HepG2 (cell line): ENCODE measurements at regions not wholly inside any gene's neighbourhood (a gene's known extent, or its start where the extent isn't known, plus 50 kb on each side); places are given as distances from the start of the nearest gene placed in this dataset.

Experiments used
- AGO1 ChIP-seq: fragments of 200-400 bp; formaldehyde crosslinking; IDR thresholded peaks from 2 replicates; pipeline ENCODE4 v1.6.1; 2017; ENCODE audit warnings: mild to moderate bottlenecking, low read depth, low read length, moderate library complexity; ENCODE audit not compliant: poor library complexity, severe bottlenecking
- CHCHD3 ChIP-seq: sonication (generic); formaldehyde crosslinking; IDR thresholded peaks from 2 replicates; pipeline ENCODE4 v1.8.0; 2022; ENCODE audit warnings: mild to moderate bottlenecking, missing genetic modification reagents, moderate library complexity
- CREBL2 ChIP-seq: sonication (generic); formaldehyde crosslinking; IDR thresholded peaks from 2 replicates; pipeline ENCODE4 v1.8.1; 2023; ENCODE audit warnings: missing genetic modification reagents, mild to moderate bottlenecking, borderline replicate concordance
- HDAC1 ChIP-seq: sonication (generic); formaldehyde crosslinking; IDR thresholded peaks from 2 replicates; pipeline ENCODE4 v1.5.1; 2020; ENCODE audit warnings: mild to moderate bottlenecking, missing genetic modification reagents
- HMG20A ChIP-seq: IDR thresholded peaks from 2 replicates; pipeline ENCODE4 v1.6.1; 2016; ENCODE audit warnings: borderline replicate concordance
- HOXA7 ChIP-seq: sonication (generic); formaldehyde crosslinking; IDR thresholded peaks from 2 replicates; pipeline ENCODE4 v1.8.1; 2022; ENCODE audit warnings: mild to moderate bottlenecking, missing genetic modification reagents, moderate library complexity
- IRF2 ChIP-seq: IDR thresholded peaks from 2 replicates; pipeline ENCODE4 v1.6.1; 2018; ENCODE audit warnings: missing genetic modification reagents, missing compliant biosample characterization
- MBNL3 ChIP-seq: fragments of 250-450 bp; sonication (Bioruptor Pico); conservative IDR thresholded peaks from 2 replicates; pipeline ENCODE4 v1.8.0; 2022; ENCODE audit warnings: mild to moderate bottlenecking, inconsistent platforms
- MIER3 ChIP-seq: IDR thresholded peaks from 2 replicates; pipeline ENCODE4 v1.6.1; 2016; ENCODE audit warnings: missing compliant biosample characterization, borderline replicate concordance
- NR1H2 ChIP-seq: sonication (generic); formaldehyde crosslinking; IDR thresholded peaks from 2 replicates; pipeline ENCODE4 v1.8.1; 2022; ENCODE audit warnings: low read depth, missing genetic modification reagents, borderline replicate concordance
- POGK ChIP-seq: sonication (generic); formaldehyde crosslinking; conservative IDR thresholded peaks from 2 replicates; pipeline ENCODE4 v1.8.0; 2022; ENCODE audit warnings: mild to moderate bottlenecking, moderate library complexity, missing genetic modification reagents
- POGZ ChIP-seq: sonication (generic); formaldehyde crosslinking; IDR thresholded peaks from 2 replicates; pipeline ENCODE4 v1.4.0; 2020; ENCODE audit warnings: mild to moderate bottlenecking, missing genetic modification reagents
- SIN3B ChIP-seq: fragments of 150-350 bp; IDR thresholded peaks from 2 replicates; pipeline ENCODE4 v1.6.1; 2014; ENCODE audit warnings: low read length
- SOX5 ChIP-seq: IDR thresholded peaks from 2 replicates; pipeline ENCODE4 v1.6.1; 2016; ENCODE audit warnings: borderline replicate concordance
- SUZ12 ChIP-seq: fragments of 150-350 bp; IDR thresholded peaks from 2 replicates; pipeline ENCODE4 v1.6.1; 2014; ENCODE audit warnings: low read depth, low read length
- TCF7L2 ChIP-seq: IDR thresholded peaks from 2 replicates; pipeline ENCODE4 v1.6.1; 2011; ENCODE audit warnings: mild to moderate bottlenecking, low read depth, low read length, moderate library complexity
- ZKSCAN5 ChIP-seq: sonication (generic); formaldehyde crosslinking; IDR thresholded peaks from 2 replicates; pipeline ENCODE4 v1.5.1; 2020; ENCODE audit warnings: mild to moderate bottlenecking, missing genetic modification reagents
- ZNF225 ChIP-seq: sonication (generic); formaldehyde crosslinking; IDR thresholded peaks from 2 replicates; pipeline ENCODE4 v1.4.0; 2020; ENCODE audit warnings: mild to moderate bottlenecking, missing genetic modification reagents
- ZNF232 ChIP-seq: sonication (generic); formaldehyde crosslinking; IDR thresholded peaks from 2 replicates; pipeline ENCODE4 v1.4.0; 2020; ENCODE audit warnings: missing genetic modification reagents, borderline replicate concordance
- ZNF263 ChIP-seq: sonication (generic); formaldehyde crosslinking; IDR thresholded peaks from 2 replicates; pipeline ENCODE4 v1.4.0; 2020; ENCODE audit warnings: missing genetic modification reagents
- TF ChIP-seq, protein P1 (sequence below): sonication (generic); formaldehyde crosslinking; IDR thresholded peaks from 2 replicates; pipeline ENCODE4 v1.8.0; 2022; ENCODE audit warnings: mild to moderate bottlenecking, missing genetic modification reagents, borderline replicate concordance
- TF ChIP-seq, protein P2 (sequence below): sonication (generic); formaldehyde crosslinking; IDR thresholded peaks from 2 replicates; pipeline ENCODE4 v1.4.0; 2020; ENCODE audit warnings: missing genetic modification reagents
- TF ChIP-seq, protein P3 (sequence below): IDR thresholded peaks from 2 replicates; pipeline ENCODE4 v1.6.1; 2016; ENCODE audit warnings: mild to moderate bottlenecking
- TF ChIP-seq, protein P4 (sequence below): IDR thresholded peaks from 2 replicates; pipeline ENCODE4 v1.6.1; 2016; ENCODE audit warnings: missing compliant biosample characterization, missing genetic modification reagents, borderline replicate concordance

GRCh38 chr6:63452125-63452524 lies 120.2 kb upstream of the LOC128125822 start (continued):
- TF ChIP-seq POGK, result no peak
- TF ChIP-seq SIN3B, result no peak
- TF ChIP-seq, protein P1, sequence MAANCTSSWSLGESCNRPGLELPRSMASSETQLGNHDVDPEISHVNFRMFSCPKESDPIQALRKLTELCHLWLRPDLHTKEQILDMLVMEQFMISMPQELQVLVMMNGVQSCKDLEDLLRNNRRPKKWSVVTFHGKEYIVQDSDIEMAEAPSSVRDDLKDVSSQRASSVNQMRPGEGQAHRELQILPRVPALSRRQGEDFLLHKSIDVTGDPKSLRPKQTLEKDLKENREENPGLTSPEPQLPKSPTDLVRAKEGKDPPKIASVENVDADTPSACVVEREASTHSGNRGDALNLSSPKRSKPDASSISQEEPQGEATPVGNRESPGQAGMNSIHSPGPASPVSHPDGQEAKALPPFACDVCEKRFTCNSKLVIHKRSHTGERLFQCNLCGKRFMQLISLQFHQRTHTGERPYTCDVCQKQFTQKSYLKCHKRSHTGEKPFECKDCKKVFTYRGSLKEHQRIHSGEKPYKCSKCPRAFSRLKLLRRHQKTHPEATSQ (CRISPR knock-in tag), result no peak; the same call in 1 of the 2 replicates
- peak; percentile 85 for TF ChIP-seq HMG20A (CRISPR knock-in tag)
- TF ChIP-seq ZKSCAN5, result no peak
- 0 out of 2 replicates have a peak, but pooled peaks have one; percentile 16 for TF ChIP-seq ZNF263
- TF ChIP-seq AGO1, result no peak
- no peak for TF ChIP-seq NR1H2
- no peak for TF ChIP-seq SUZ12
- TF ChIP-seq HOXA7 (CRISPR knock-in tag), result no peak
- TF ChIP-seq HDAC1, result peak; percentile 38
- peak; percentile 95 for TF ChIP-seq MIER3 (CRISPR knock-in tag)
- peak; percentile 44; the same call in 1 of the 2 replicates for TF ChIP-seq ZNF232 (CRISPR knock-in tag)
- TF ChIP-seq, protein P2, sequence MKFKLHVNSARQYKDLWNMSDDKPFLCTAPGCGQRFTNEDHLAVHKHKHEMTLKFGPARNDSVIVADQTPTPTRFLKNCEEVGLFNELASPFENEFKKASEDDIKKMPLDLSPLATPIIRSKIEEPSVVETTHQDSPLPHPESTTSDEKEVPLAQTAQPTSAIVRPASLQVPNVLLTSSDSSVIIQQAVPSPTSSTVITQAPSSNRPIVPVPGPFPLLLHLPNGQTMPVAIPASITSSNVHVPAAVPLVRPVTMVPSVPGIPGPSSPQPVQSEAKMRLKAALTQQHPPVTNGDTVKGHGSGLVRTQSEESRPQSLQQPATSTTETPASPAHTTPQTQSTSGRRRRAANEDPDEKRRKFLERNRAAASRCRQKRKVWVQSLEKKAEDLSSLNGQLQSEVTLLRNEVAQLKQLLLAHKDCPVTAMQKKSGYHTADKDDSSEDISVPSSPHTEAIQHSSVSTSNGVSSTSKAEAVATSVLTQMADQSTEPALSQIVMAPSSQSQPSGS (CRISPR knock-in tag), result peak; percentile 81
- TF ChIP-seq CREBL2 (CRISPR knock-in tag), result no peak
- TF ChIP-seq TCF7L2, result no peak
- TF ChIP-seq, protein P3, sequence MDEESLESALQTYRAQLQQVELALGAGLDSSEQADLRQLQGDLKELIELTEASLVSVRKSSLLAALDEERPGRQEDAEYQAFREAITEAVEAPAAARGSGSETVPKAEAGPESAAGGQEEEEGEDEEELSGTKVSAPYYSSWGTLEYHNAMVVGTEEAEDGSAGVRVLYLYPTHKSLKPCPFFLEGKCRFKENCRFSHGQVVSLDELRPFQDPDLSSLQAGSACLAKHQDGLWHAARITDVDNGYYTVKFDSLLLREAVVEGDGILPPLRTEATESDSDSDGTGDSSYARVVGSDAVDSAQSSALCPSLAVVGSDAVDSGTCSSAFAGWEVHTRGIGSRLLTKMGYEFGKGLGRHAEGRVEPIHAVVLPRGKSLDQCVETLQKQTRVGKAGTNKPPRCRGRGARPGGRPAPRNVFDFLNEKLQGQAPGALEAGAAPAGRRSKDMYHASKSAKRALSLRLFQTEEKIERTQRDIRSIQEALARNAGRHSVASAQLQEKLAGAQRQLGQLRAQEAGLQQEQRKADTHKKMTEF (CRISPR knock-in tag), result peak; percentile 89
- peak; percentile 95 for TF ChIP-seq SOX5 (CRISPR knock-in tag)
- TF ChIP-seq MBNL3 (CRISPR knock-in tag), result no peak
- no peak for TF ChIP-seq CHCHD3 (CRISPR knock-in tag)
- TF ChIP-seq, protein P4, sequence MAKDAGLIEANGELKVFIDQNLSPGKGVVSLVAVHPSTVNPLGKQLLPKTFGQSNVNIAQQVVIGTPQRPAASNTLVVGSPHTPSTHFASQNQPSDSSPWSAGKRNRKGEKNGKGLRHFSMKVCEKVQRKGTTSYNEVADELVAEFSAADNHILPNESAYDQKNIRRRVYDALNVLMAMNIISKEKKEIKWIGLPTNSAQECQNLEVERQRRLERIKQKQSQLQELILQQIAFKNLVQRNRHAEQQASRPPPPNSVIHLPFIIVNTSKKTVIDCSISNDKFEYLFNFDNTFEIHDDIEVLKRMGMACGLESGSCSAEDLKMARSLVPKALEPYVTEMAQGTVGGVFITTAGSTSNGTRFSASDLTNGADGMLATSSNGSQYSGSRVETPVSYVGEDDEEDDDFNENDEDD (CRISPR knock-in tag), result 0 out of 2 replicates have a peak, but pooled peaks have one; percentile 25
- TF ChIP-seq ZNF225 (CRISPR knock-in tag), result no peak
- peak; percentile 88 for TF ChIP-seq IRF2
- TF ChIP-seq POGZ, result peak; percentile 94
